ENCODE measurements at regions not wholly inside any gene's neighbourhood (a gene's known extent, or its start where the extent isn't known, plus 50 kb on each side); places are given as distances from the start of the nearest gene placed in this dataset.

DNA sequence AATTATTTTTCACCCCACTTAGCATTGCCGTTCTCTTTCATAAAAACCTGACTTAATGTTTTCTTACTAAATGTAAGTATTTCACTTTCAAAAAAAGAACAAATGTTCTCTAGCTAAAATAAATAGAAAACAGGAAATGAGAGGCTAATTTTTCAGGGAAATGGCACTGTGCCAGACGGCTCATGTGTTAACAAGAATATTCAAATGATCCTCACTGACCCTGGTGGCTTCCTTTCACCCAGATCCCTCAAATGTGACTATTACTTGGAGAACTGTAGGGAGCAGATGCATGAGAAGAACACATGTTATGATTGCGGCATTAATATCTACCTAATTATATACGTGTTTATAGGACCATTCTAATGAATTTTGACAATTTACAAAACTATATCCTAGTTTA is 827.7 kb downstream of the SOCS6 start:
- peak; percentile 63 for DNase-seq (ENCODE audit: low spot score)
- TF ChIP-seq CTCF (conservative IDR thresholded peaks at IDR 0.05; ENCODE audit: low read depth, low read length) (no peak), EZH2 (IDR thresholded peaks at IDR 0.05; ENCODE audit: borderline replicate concordance, low read depth, low read length, poor library complexity, severe bottlenecking) (no peak)
- Histone ChIP-seq H3K9me3 (ENCODE audit: low read depth, low read length, poor library complexity, severe bottlenecking) (peaks cover 6% of the 10 kb centered on the region), H3K27ac (ENCODE audit: low read depth, low read length, poor library complexity, severe bottlenecking) (no peak overlapping the region), H3K4me3 (ENCODE audit: low read depth, low read length, poor library complexity, severe bottlenecking) (no peak overlapping the region), H3K27me3 (replicated peaks; ENCODE audit: insufficient read depth, low read depth, low read length, poor library complexity) (no peaks in the 10 kb centered on the region), H3K36me3 (ENCODE audit: insufficient read depth, low read length, poor library complexity, severe bottlenecking) (no peaks in the 10 kb centered on the region), H3K4me1 (ENCODE audit: insufficient read depth, low read length, poor library complexity, severe bottlenecking) (peaks cover 14% of the 10 kb centered on the region)
- POLR2A ChIA-PET (ENCODE audit: low non-redundant PET): no interaction called here
- CTCF ChIA-PET: no interaction called here
- intact Hi-C loops (cut with micrococcal nuclease; ENCODE audit: unreplicated experiment): no loop called here
- BruUV-seq (replicated peaks): no TSS peak

DNA sequence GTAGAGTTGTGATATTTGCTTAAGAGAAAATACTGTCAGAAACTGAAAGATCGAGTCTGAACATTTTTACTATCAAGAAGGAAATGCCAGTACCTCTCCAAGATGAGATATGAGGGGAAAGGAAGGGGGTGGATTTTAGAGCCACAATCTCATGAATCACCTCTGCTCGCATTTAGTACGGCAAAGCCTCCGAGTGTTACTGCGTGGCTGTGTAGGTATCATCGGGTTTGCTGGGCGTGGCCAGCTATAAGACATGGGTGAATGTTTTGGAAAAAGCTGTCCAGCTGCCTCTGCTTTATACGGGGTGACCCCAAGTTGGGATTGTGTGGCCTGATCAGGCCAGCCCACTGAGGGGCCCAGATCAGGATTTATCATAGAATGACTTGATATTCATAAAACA is 826.4 kb downstream of the SOCS6 start:
- intact Hi-C loops (cut with micrococcal nuclease; ENCODE audit: unreplicated experiment): no loop called here
- POLR2A ChIA-PET (ENCODE audit: low non-redundant PET): interaction anchor here (0.5 kb wide), 1 partner anchor 1457 kb away, joined by 3 read pairs; no protein-coding TSS in a partner anchor
- BruUV-seq (replicated peaks): no TSS peak
- CTCF ChIA-PET: no interaction called here
- H3K36me3 ChIP-seq (ENCODE audit: insufficient read depth, low read length, poor library complexity, severe bottlenecking): no peaks in the 10 kb centered on the region
- peaks cover 14% of the 10 kb centered on the region for H3K4me1 ChIP-seq (ENCODE audit: insufficient read depth, low read length, poor library complexity, severe bottlenecking)
- H3K9me3 ChIP-seq (ENCODE audit: low read depth, low read length, poor library complexity, severe bottlenecking): no peaks in the 10 kb centered on the region
- no peak for TF ChIP-seq EZH2 (IDR thresholded peaks at IDR 0.05; ENCODE audit: borderline replicate concordance, low read depth, low read length, poor library complexity, severe bottlenecking)
- TF ChIP-seq CTCF (conservative IDR thresholded peaks at IDR 0.05; ENCODE audit: low read depth, low read length): no peak
- H3K4me3 ChIP-seq (ENCODE audit: low read depth, low read length, poor library complexity, severe bottlenecking): no peak overlapping the region
- H3K27me3 ChIP-seq (replicated peaks; ENCODE audit: insufficient read depth, low read depth, low read length, poor library complexity): no peaks in the 10 kb centered on the region
- DNase-seq (ENCODE audit: low spot score): no peak
- H3K27ac ChIP-seq (ENCODE audit: low read depth, low read length, poor library complexity, severe bottlenecking): no peak overlapping the region

GRCh38 chr18:71114550-71115210 is 825.8 kb downstream of the SOCS6 start:
- no peaks in the 10 kb centered on the region for H3K27me3 ChIP-seq (replicated peaks; ENCODE audit: insufficient read depth, low read depth, low read length, poor library complexity)
- no peaks in the 10 kb centered on the region for H3K9me3 ChIP-seq (ENCODE audit: low read depth, low read length, poor library complexity, severe bottlenecking)
- POLR2A ChIA-PET (ENCODE audit: low non-redundant PET): no interaction called here
- CTCF ChIA-PET: no interaction called here
- H3K4me3 ChIP-seq (ENCODE audit: low read depth, low read length, poor library complexity, severe bottlenecking): no peak overlapping the region
- H3K4me1 ChIP-seq (ENCODE audit: insufficient read depth, low read length, poor library complexity, severe bottlenecking): peaks cover 14% of the 10 kb centered on the region
- no peak for DNase-seq (ENCODE audit: low spot score)
- no peaks in the 10 kb centered on the region for H3K36me3 ChIP-seq (ENCODE audit: insufficient read depth, low read length, poor library complexity, severe bottlenecking)
- H3K27ac ChIP-seq (ENCODE audit: low read depth, low read length, poor library complexity, severe bottlenecking): no peak overlapping the region
- intact Hi-C loops (cut with micrococcal nuclease; ENCODE audit: unreplicated experiment): no loop called here
- BruUV-seq (replicated peaks): no TSS peak
- TF ChIP-seq EZH2 (IDR thresholded peaks at IDR 0.05; ENCODE audit: borderline replicate concordance, low read depth, low read length, poor library complexity, severe bottlenecking) (no peak), CTCF (conservative IDR thresholded peaks at IDR 0.05; ENCODE audit: low read depth, low read length) (no peak)

Data from A673 (cell line).